GM12865 (cell line): ENCODE measurements at regions not wholly inside any gene's neighbourhood (a gene's known extent, or its start where the extent isn't known, plus 50 kb on each side); places are given as distances from the start of the nearest gene placed in this dataset.

Experiments
- DNase-seq: peaks from one replicate; pipeline ENCODE4 v3.0.0; 2010; ENCODE audit warnings: low read depth
- H3K4me3 ChIP-seq: 2 replicates; pipeline ENCODE4 v1.5.1; 2011; ENCODE audit warnings: mild to moderate bottlenecking, low read depth, low read length, control low read depth
- CTCF ChIP-seq: IDR thresholded peaks from 2 replicates; pipeline ENCODE4 v1.5.1; 2011; ENCODE audit warnings: low read length, control low read depth, low read depth, inconsistent platforms; ENCODE audit not compliant: insufficient read depth; ENCODE audit errors: missing control alignments

- no peak overlapping the region for H3K4me3 ChIP-seq
- DNase-seq, result no peak
- TF ChIP-seq CTCF, result no peak
Measured at GRCh38 chr4:153931804-153932203, 142.9 kb upstream of the SFRP2 start.

- no peak for TF ChIP-seq CTCF
- no peak for DNase-seq
- no peak overlapping the region for H3K4me3 ChIP-seq
Measured at GRCh38 chr4:153929675-153930074, 140.8 kb upstream of the SFRP2 start.

- no peak overlapping the region for H3K4me3 ChIP-seq
- no peak for TF ChIP-seq CTCF
- no peak for DNase-seq
Measured at GRCh38 chr4:153927451-153927850, 138.6 kb upstream of the SFRP2 start.

GRCh38 chr4:153922148-153922547, 133.3 kb upstream of the SFRP2 start:
- DNase-seq, result no peak
- H3K4me3 ChIP-seq, result no peak overlapping the region
- no peak for TF ChIP-seq CTCF

GRCh38 chr4:153919667-153920066, 130.8 kb upstream of the SFRP2 start:
- H3K4me3 ChIP-seq, result no peak overlapping the region
- TF ChIP-seq CTCF, result no peak
- no peak for DNase-seq

- peak; percentile 75 for DNase-seq
- H3K4me3 ChIP-seq, result no peak overlapping the region
- no peak for TF ChIP-seq CTCF
Measured at GRCh38 chr4:153916273-153916755, 127.4 kb upstream of the SFRP2 start.

GRCh38 chr4:153912301-153912700, 123.4 kb upstream of the SFRP2 start:
- no peak for DNase-seq
- no peak for TF ChIP-seq CTCF
- no peak overlapping the region for H3K4me3 ChIP-seq
